ENCODE measurements at regions not wholly inside any gene's neighbourhood (a gene's known extent, or its start where the extent isn't known, plus 50 kb on each side); places are given as distances from the start of the nearest gene placed in this dataset.

GRCh38 chr18:75760208-75760607 is 332.7 kb upstream of the SMIM21 start:
- intact Hi-C loops (cut with micrococcal nuclease), result no loop called here
- no TSS peak for BruUV-seq (replicated peaks)
- ChIA-PET POLR2A (no interaction called here), CTCF (interaction anchor here (0.6 kb wide), 1 partner anchor 492 kb away, joined by 3 read pairs; no protein-coding TSS in a partner anchor)
- Mint-ChIP-seq H3K4me3 (ENCODE audit: unreplicated experiment) (no peak overlapping the region), H3K27ac (ENCODE audit: low read depth, unreplicated experiment) (no peak overlapping the region), H3K36me3 (ENCODE audit: insufficient read depth, unreplicated experiment) (no peaks in the 10 kb centered on the region), H3K4me1 (ENCODE audit: insufficient read depth, unreplicated experiment) (no peaks in the 10 kb centered on the region), H3K9me3 (ENCODE audit: unreplicated experiment) (peaks cover 8% of the 10 kb centered on the region), H3K27me3 (ENCODE audit: insufficient read depth, unreplicated experiment) (peaks cover 11% of the 10 kb centered on the region)
- TF ChIP-seq, protein P1, sequence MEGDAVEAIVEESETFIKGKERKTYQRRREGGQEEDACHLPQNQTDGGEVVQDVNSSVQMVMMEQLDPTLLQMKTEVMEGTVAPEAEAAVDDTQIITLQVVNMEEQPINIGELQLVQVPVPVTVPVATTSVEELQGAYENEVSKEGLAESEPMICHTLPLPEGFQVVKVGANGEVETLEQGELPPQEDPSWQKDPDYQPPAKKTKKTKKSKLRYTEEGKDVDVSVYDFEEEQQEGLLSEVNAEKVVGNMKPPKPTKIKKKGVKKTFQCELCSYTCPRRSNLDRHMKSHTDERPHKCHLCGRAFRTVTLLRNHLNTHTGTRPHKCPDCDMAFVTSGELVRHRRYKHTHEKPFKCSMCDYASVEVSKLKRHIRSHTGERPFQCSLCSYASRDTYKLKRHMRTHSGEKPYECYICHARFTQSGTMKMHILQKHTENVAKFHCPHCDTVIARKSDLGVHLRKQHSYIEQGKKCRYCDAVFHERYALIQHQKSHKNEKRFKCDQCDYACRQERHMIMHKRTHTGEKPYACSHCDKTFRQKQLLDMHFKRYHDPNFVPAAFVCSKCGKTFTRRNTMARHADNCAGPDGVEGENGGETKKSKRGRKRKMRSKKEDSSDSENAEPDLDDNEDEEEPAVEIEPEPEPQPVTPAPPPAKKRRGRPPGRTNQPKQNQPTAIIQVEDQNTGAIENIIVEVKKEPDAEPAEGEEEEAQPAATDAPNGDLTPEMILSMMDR (IDR thresholded peaks at IDR 0.05; ENCODE audit: unreplicated experiment), result no peak
- no peak for DNase-seq (ENCODE audit: unreplicated experiment)

DNA sequence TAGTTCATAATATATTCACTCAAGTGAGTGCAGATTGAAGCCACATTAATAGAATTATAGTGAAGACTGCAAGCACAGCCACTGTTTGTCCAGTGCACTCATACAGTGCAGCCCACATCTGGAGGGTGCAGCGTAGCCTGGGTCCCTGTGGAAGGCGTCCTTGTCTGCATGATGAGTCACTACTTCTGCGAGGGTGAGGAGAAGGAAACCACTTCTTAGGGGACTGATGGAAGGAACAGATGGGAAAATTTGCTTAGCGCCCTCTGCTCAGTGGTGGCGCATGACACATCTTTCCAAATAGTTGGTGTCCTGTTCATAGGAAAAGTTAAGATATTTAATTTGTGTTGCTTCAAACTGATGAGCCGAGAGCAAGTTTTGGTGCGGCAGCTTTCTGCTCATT is 330.4 kb upstream of the SMIM21 start:
- Mint-ChIP-seq H3K27me3 (ENCODE audit: insufficient read depth, unreplicated experiment) (peaks cover 11% of the 10 kb centered on the region), H3K36me3 (ENCODE audit: insufficient read depth, unreplicated experiment) (no peaks in the 10 kb centered on the region), H3K27ac (ENCODE audit: low read depth, unreplicated experiment) (no peak overlapping the region), H3K4me1 (ENCODE audit: insufficient read depth, unreplicated experiment) (no peaks in the 10 kb centered on the region), H3K9me3 (ENCODE audit: unreplicated experiment) (peaks cover 8% of the 10 kb centered on the region), H3K4me3 (ENCODE audit: unreplicated experiment) (no peak overlapping the region)
- intact Hi-C loops (cut with micrococcal nuclease), result no loop called here
- POLR2A ChIA-PET, result no interaction called here
- TF ChIP-seq, protein P1 (IDR thresholded peaks at IDR 0.05; ENCODE audit: unreplicated experiment), result no peak
- no TSS peak for BruUV-seq (replicated peaks)
- DNase-seq (ENCODE audit: unreplicated experiment), result no peak
- CTCF ChIA-PET, result interaction anchor here (0.6 kb wide), 3 partner anchors 29 to 532 kb away, joined by 3 to 4 read pairs (median 3); no protein-coding TSS in a partner anchor

- ChIA-PET CTCF (no interaction called here), POLR2A (no interaction called here)
- Mint-ChIP-seq H3K27me3 (ENCODE audit: insufficient read depth, unreplicated experiment) (no peaks in the 10 kb centered on the region), H3K27ac (ENCODE audit: low read depth, unreplicated experiment) (no peak overlapping the region), H3K4me1 (ENCODE audit: insufficient read depth, unreplicated experiment) (no peaks in the 10 kb centered on the region), H3K36me3 (ENCODE audit: insufficient read depth, unreplicated experiment) (no peaks in the 10 kb centered on the region), H3K4me3 (ENCODE audit: unreplicated experiment) (no peak overlapping the region), H3K9me3 (ENCODE audit: unreplicated experiment) (no peaks in the 10 kb centered on the region)
- intact Hi-C loops (cut with micrococcal nuclease), result no loop called here
- no TSS peak for BruUV-seq (replicated peaks)
- TF ChIP-seq, protein P1 (IDR thresholded peaks at IDR 0.05; ENCODE audit: unreplicated experiment), result no peak
- DNase-seq (ENCODE audit: unreplicated experiment), result no peak
These were observed 326.9 kb upstream of the SMIM21 start for GRCh38 chr18:75754433-75754832.

DNA sequence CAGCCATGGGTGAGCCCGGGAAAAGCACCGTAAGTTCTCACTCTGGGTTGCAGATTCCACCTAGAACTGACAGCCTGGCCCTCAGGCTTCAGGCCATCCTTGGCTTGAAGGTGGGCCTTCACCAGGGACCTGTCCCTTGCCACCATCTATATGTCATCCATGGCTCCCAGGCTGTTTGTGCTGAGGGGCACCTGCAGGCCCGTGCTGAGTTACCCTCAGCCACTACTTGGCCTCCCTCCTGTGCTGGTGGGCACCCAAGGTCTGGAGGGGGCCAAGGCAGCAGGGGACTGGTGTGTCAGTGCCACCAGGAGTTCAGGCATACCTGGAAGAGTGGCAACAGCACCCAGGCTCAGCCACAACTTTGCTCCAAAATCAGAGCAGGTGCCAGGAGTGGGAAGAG is 326.2 kb upstream of the SMIM21 start:
- no TSS peak for BruUV-seq (replicated peaks)
- H3K9me3 Mint-ChIP-seq (ENCODE audit: unreplicated experiment), result no peaks in the 10 kb centered on the region
- no peak overlapping the region for H3K4me3 Mint-ChIP-seq (ENCODE audit: unreplicated experiment)
- no peaks in the 10 kb centered on the region for H3K4me1 Mint-ChIP-seq (ENCODE audit: insufficient read depth, unreplicated experiment)
- ChIA-PET POLR2A (no interaction called here), CTCF (no interaction called here)
- no peaks in the 10 kb centered on the region for H3K27me3 Mint-ChIP-seq (ENCODE audit: insufficient read depth, unreplicated experiment)
- TF ChIP-seq, protein P1 (IDR thresholded peaks at IDR 0.05; ENCODE audit: unreplicated experiment), result no peak
- intact Hi-C loops (cut with micrococcal nuclease), result no loop called here
- H3K27ac Mint-ChIP-seq (ENCODE audit: low read depth, unreplicated experiment), result no peak overlapping the region
- DNase-seq (ENCODE audit: unreplicated experiment), result no peak
- no peaks in the 10 kb centered on the region for H3K36me3 Mint-ChIP-seq (ENCODE audit: insufficient read depth, unreplicated experiment)

All from MCF 10A (cell line).